ENCODE measurements at regions not wholly inside any gene's neighbourhood (a gene's known extent, or its start where the extent isn't known, plus 50 kb on each side); places are given as distances from the start of the nearest gene placed in this dataset.

GRCh38 chr10:31158011-31158658 is 126.5 kb upstream of the ZNF438 start:
- TF ChIP-seq CTCF (IDR thresholded peaks at IDR 0.05; ENCODE audit: insufficient read depth, low read length, poor library complexity, severe bottlenecking) (no peak), EZH2phosphoT487 (conservative IDR thresholded peaks at IDR 0.05; ENCODE audit: low read length) (no peak)

Measured in SU-DHL-6 (cell line).